Urothelium cell line (cell line): ENCODE measurements at regions not wholly inside any gene's neighbourhood (a gene's known extent, or its start where the extent isn't known, plus 50 kb on each side); places are given as distances from the start of the nearest gene placed in this dataset.
"Not testable (repeated sequence)": the region's sequence is repeated elsewhere in the genome, so short reads cannot be mapped to it uniquely, and the experiment has no call there.

ENCODE experiments used
- DNase-seq: peaks from one replicate; pipeline ENCODE4 v3.0.0; 2011; ENCODE audit warnings: low spot score, mixed read lengths
- FAIRE-seq: peaks from 2 replicates; lab custom pipeline; 2011; peaks lifted over from hg19 to GRCh38; lab: Jason Lieb, UNC

DNA sequence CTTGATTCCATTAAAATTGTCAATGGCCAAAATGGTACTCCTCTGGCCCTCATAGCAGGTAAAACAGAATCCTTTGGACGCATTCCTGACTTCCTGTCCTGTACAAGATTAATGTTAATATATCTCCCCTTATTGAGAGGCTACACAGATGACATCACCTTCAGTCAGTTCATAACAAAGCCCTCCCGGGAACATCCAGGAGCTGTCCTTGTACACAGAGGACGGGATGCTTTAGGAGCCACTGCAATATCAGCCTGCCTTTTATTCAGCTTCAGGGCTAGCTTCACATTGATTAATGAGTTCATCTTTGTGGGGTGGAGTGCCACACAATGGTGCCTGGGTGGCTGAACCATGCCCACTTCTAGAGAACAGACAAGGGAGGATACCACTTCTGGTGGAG lies 235.1 kb downstream of the NRIP1 start:
- no peak for DNase-seq
- FAIRE-seq = no peak

DNA sequence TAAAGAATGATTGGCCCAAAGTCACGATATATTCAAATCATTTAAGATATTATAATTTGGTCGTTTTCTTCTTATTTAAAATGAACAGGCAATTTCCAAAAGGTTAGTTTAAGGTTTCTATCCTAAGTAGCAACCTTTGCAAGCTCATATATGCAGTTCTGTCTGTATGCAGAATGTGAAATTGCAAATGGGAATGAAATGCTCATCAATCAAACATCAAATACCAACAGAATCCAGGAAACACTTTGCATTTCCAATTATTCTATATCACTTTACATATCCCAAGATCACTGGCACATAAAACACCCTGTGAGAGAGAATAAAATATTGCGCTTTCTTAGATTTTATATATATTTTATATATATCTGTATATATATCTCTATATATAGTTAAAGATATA lies 237.3 kb downstream of the NRIP1 start:
- no peak for DNase-seq
- no peak for FAIRE-seq

DNA sequence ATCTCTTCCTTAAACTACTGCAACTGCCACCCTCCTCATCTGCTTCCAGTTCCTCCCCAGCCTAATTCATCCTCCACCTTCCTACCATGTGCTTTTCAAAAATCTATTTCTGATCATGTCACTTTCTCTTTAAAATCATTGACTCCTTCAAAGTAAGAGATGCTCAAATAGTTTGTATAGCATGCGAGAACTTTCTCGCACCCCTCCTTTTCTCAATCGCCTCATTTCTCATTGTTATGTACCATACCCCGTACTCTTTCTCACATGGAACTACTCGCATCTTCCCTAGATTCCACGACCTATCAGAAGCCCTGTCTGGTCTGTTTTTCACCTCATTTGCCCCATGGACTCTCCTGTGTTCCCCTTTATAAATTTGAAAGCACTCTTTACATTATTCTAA lies 238.2 kb downstream of the NRIP1 start:
- no peak for FAIRE-seq
- DNase-seq = no peak

DNA sequence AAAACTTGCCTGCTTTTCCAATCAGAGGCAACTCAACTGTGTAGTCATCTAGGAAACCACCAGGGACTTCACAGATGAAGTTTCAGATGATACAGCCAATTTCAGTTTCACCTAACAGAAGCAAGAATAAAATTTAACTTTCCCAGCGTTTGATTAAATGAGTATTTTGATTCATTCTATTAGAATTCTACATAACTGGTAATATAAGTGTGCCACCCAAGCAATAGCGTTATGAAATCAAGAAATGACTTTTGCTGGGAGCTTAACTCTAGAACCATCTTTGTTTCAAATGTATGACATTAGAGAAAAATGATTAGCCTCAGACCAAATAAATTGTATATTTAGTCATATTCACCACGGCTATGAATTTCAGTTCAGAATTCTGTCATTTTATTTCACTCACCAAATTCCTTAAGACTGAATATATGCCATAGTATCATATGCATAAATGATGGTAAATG lies 239.3 kb downstream of the NRIP1 start:
- DNase-seq (no peak), FAIRE-seq (no peak)

DNA sequence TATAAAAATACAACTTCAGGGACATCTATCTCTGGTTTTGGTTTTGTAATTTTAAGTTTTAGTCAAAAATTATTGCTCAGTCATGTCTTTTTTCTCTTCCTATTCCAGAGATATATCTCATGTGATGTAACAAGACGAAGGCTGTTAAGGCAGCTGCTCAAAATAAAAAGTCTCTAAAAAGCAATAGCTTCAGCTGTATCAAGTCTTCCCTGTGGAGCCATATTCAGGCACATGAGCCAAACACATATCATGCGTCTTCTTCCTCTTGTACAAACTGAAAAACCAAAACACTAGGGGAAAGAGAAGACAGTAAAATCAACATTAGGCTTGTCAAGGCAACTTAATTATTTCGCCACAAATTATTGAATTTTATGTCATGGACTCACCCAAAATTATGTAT lies 240.7 kb downstream of the NRIP1 start:
- no peak for FAIRE-seq
- no peak for DNase-seq

DNA sequence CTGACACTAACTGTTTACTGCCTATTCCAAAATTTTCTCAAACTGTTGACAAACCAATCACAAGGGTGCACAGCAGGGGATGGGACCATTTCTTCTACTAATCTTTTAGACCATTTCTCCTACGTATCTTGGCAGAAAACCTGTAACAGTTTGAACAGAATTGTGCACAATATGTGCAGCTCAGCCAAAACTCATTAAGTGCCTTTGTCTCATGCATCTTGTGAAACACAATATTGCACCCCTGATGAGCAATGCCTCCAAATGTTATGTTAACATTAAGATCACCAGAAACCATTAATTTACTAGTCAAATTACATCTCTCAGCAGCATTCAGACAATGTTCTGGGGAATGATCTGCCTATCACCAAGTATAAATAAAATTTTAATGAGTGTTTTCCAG lies 247.5 kb downstream of the NRIP1 start:
- FAIRE-seq (no peak), DNase-seq (no peak)

DNA sequence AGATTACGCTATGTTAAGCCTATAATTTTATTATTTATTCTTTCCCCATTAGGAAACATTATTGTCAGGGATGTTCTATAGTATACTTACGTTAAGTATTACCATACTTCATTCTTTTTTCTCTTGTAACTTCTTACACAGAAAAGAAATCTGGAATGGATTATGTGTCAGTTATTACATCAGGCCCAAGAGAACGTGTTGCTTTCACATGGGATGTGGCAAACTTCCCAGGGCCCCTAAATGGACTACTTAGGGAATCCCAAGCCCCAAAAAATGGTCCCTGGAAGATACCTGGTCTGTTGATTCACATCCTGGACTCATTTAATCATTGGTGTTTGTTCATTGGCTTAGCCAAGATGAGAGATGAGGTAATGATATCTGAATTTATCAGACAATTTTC lies 249.8 kb downstream of the NRIP1 start:
- no peak for DNase-seq
- no peak for FAIRE-seq

DNA sequence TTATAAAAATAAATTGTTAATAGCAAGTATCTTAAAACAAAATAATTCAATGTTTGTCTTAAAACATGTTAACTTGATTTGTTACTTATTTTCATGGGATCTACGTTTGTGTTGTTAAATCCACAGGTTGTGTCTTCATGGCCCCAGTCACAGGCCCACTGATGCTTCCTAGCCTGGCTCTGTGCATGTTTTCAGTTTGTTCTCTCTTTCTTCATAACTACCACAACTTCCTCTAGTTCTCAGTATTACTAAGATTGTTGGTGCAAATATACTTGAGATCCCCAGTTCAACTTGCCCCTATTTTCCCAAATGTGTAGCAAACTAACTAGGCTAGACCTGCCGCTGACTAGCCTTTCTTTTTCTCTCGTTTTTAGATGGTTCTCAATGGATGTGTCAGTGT lies 250.5 kb downstream of the NRIP1 start:
- FAIRE-seq = no peak
- DNase-seq = no peak

DNA sequence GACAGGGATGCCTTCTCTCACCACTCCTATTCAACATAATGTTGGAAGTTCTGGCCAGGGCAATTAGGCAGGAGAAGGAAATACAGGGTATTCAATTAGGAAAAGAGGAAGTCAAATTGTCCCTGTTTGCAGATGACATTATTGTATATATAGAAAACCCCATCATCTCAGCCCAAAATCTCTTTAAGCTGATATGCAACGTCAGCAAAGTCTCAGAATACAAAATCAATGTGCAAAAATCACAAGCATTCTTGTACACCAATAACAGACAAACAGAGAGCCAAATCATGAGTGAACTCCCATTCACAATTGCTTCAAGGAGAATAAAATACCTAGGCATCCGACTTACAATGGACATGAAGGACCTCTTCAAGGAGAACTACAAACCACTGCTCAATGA lies 258.1 kb upstream of the SAMSN1 start:
- DNase-seq, FAIRE-seq: not testable (repeated sequence)

DNA sequence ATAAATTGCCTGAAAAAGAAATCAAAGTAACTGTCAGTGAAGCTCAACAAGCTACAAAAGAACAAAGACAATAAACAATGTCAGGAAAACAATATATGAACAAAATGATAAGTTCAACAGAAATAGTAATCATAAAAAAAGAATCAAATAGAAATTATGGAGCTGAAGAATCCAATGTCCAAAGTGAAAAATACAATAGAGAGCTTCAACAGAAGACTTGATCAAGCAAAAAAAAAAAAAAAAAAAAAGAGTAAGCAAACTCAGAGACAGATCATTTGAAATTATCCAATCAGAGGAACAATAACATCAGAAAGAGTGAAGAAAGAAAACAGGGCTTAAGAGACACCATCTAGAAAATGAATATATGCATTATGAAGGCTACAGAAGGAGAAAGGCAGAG lies 251.4 kb upstream of the SAMSN1 start:
- no peak for DNase-seq
- FAIRE-seq = no peak

DNA sequence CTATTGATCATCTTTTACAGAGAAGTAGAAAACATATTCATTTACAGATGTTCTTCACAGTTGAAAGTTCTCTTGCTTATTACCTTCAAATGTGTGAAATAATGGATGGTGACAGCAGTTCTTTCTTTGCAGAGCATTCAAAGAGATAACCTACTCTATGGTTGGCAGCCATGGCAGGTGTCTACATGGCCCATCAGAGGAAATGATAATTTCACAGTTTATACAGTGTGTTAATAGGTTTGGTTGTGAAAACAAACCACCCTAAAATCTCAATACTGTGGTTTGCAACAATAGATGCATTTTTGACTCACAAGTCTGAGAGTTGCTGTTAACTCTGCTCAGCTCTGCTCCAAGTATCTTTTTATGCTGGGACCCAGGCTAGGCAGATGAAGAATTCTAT lies 241.2 kb upstream of the SAMSN1 start:
- FAIRE-seq = no peak

DNA sequence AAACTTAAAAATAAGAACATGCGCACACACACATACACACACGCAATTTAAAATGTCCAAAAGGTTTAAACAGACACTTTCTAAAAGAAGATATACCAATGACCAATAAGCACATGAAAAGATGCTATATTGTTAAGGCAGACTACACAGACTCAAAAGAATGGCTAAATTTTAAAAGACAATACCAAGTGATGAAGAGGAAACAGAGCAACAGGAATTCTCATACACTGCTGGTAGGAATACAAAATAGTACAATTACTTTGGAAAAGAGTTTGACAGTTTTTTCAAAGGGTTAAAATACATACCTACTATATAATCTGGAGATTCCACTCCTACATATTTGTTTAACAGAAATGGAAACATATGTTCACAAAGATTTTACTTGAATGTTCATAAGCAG lies 239.6 kb upstream of the SAMSN1 start:
- no peak for DNase-seq
- FAIRE-seq = no peak

More for the DNA sequence above, 241.2 kb upstream of the SAMSN1 start:
- no peak for DNase-seq

DNA sequence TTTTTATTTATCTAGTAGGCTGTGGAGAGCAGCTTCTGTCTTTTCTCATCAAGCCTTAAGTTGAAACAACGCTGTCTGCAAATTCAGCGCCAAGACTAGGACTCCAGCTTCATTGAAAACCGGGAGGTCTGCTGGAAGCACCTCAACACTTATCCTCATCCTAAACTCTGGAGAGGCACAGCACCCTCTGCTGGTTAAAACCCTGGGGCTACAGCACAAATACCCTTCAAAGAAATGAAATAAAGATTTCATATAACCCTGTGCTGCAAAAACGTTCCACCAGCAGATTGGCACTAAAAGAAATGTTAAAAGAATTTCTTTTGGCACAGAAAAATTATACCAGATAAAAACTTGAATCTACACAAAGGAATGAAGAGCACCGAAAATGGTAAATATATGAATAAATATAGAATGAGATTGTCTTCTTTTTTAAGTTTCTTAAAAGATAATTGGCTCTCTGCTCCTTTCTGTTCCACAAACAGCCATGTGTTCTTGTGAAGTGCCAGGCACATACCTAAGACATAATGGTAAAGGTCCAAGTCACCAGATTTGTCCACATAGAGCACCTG lies 227.7 kb upstream of the SAMSN1 start:
- FAIRE-seq (no peak), DNase-seq (peak; percentile 7)

DNA sequence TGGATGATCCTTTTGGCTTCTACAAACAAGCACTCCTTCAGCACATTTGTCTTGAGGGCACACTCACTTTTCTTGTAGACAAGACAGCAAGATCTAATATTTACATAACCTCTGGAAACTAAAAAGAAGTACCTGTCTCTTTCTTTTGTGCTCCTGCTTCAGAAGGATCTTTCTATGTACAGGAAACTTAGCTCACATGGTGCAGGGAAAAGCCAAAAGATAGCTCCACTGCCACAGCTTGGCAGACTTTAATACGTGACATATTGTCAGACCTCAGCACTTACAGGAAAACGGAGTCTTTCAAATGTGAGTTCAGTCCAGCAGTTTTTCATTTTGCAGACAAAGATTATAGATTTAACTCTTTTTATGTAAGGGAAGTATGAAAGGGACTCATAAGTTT lies 225.5 kb upstream of the SAMSN1 start:
- FAIRE-seq (no peak), DNase-seq (no peak)

DNA sequence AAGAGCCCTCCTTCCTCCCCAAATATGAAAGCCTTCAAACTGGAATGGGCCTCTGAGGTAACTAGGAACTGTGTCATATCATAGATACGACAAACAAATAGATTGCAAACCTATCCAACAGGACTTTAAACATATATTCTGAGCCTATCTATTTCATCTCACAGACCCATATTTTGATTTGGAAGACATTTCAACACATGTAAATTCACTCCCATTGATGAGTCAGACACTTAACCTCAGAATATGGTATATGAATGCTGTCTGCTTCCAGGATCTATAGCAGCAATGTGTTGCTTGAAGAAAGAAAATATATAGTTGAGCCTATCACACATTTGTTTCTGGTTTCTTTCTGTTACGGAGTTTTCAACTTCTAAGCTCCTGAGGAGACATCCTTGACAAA lies 221.9 kb upstream of the SAMSN1 start:
- FAIRE-seq (no peak), DNase-seq (no peak)

DNA sequence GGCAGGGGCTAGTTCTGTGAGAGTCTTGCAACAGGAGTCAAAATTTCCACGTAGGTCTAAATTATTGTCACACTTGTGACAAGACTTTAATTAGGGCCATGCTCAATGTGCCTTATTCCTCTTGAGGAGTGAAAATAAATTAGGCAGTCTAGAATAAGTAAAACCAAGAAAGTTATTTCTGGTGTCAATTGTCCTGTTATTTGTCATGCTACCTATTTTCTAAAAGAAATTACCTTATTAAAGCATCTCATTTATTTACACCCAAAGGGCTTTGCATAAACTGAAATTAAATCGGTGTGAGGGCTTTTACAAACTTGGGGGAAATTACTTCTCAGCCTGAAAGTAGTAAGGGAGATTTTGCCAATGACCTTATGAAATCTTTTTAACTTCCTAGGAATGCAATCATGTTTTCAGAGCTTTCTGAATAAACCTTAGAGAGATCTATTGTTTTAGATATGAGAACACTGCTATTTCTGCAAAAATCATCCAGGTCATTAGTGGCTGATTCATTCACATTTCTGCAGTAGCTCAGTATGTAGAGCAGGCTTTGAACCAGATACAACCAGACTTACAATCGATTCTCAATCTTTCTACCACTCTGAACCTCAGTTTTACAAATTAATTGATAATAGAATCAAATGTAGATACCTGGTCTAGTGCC lies 221.2 kb upstream of the SAMSN1 start:
- FAIRE-seq (no peak), DNase-seq (no peak)

DNA sequence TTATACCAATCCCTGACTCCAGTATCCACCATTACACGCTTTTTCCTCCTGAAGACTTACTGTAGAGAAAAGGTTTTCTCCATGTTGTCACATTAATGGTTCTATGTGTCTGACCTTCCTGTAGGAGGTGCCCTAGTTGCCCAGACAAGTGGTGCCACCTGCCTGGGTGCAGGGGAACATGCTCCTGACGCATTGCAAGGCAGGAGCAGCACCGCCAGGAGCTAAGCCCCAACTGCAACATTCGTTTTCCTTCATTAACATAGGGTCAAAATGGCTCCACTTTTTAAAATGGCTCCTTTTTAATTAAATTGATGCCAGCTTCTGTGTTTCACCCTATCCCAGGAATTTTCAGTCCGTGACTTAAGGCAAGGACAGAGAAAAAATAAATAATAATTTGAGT lies 220.1 kb upstream of the SAMSN1 start:
- no peak for FAIRE-seq

DNA sequence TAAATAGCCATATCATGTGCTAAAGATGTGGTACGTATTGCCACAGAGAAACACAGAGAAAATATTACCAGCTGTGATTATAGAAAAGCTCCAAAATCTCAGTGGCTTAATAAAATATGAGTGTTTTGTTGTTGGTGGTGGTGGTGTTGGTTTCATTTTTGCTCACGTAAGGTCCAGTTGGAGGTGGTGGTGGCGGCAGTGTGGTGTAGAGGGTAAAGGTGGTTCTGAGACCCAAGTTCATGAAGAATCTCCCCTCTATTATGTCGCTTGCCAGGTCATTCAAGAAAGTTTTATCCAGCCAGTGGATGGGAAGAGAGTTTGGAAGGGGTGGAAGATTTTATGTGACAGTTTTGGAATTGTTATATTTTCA lies 217.6 kb upstream of the SAMSN1 start:
- no peak for DNase-seq
- FAIRE-seq = no peak

More for the DNA sequence above, 220.1 kb upstream of the SAMSN1 start:
- DNase-seq = no peak

DNA sequence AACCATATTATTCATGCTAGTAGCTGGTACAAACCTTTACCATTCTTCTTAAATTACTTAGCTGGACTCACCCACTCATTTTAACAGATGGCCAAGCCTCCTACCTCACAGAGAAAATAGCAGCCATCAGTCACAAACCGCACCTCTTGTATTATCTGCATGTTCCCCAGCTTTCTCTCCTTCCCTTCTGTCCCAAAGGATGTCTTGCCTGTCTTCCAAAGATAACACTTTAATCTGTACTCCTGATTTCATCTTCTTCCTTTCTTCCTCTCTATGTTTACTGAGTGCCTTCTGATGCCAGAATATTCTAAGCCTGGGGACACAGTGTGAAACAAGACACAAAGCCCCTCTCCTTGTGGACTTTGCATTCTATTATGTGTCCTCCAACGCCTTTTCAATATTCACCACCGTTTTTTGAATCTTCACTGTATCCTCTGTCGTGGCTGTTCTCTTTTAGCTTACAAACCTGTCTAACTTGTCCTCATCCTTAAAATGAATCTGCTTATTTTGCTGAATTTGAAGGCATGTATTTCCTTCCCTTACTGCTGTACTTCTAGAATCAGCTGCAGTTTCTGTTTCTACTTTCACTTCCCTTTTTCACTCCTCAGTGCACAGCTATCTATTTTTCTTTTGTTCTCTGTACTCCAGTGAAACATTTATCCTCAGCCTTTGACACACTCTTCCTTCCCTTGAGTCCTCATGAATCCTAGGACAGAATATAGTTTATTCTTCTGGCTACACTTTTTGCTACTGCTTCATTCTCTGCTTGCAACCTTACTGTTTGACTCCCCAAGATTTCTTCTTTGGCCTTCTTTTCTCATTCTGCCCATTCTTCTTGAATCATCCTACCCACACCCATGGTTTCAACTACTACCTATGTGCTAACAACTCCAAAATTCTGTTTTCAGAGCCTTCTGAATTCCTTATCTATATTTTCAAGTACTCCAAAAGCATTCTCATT lies 216.9 kb upstream of the SAMSN1 start:
- DNase-seq (no peak), FAIRE-seq (no peak)

DNA sequence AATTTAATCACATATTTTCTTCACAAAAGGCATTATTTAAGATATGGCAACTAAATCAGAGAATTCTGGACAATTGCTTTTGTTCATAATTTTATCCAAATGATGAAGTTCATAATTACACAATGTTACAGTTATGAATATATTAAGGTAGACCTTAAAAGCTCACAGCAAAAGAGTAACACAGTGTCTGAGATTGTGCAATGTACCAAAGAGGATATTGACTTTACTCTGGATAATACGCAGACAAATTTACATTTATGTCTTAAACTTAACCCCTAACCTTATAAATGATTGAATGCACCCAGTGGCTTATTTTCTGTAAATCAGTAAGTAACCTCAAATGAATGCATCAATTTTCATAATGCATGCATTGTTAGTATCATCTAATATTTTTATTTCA lies 216.2 kb upstream of the SAMSN1 start:
- no peak for FAIRE-seq

DNA sequence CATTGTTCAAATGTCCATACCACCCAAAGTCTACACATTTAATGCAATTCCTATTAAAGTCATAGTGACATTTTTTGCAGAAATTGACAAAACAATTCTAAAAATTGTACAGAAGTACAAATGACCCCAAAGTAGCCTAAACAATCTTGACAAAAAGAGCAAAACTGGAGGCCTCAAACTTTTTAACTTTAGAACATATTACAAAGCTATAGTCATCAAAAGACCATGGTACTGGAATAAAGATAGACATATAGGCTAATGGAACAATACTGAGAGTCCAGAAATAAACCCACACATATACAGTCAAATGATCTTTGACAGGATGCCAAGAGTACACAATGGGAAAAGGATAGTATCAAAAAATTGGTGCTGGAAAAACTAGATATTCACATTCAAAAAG lies 213.2 kb upstream of the SAMSN1 start:
- no peak for FAIRE-seq
- no peak for DNase-seq

More for the DNA sequence above, 216.2 kb upstream of the SAMSN1 start:
- no peak for DNase-seq

DNA sequence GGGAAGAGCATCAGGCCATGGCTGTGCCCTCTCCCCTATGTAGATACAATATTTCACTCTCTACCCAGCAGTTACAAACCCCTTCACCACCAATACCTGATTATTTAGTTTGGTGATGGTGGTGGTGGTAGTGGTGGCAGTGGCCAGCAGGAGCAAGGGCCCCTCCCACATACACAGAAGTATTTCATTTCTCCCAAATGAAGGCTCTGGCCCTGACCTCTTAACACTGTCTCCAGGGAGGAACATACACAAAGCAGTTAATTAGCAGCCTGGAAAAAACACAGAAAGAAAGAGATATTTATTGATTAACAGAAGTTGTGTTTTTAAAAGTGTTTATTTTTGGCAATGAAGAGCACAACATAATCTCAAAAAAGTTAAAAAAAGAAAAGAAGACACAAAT lies 212.7 kb upstream of the SAMSN1 start:
- FAIRE-seq (no peak), DNase-seq (no peak)
